Endothelial cell of umbilical vein (primary cell): ENCODE measurements at regions not wholly inside any gene's neighbourhood (a gene's known extent, or its start where the extent isn't known, plus 50 kb on each side); places are given as distances from the start of the nearest gene placed in this dataset.

Source experiments
- CTCF ChIP-seq, 2 donors: IDR thresholded peaks; 1 replicate in 1 of 2; 2 replicates in 1 of 2; pipeline ENCODE4 v1.5.1; 2011; ENCODE audit warnings: low read length in 2 of 2, mild to moderate bottlenecking in 2 of 2, moderate library complexity in 2 of 2, control low read depth in 1 of 2, inconsistent platforms in 1 of 2, low read depth in 1 of 2; ENCODE audit not compliant: insufficient read depth in 1 of 2; ENCODE audit errors: extremely low read depth in 1 of 2
- EZH2 ChIP-seq: IDR thresholded peaks from 2 replicates; pipeline ENCODE4 v1.6.1; 2012; ENCODE audit warnings: borderline replicate concordance, low read depth, mild to moderate bottlenecking, moderate library complexity, low read length, inconsistent platforms; ENCODE audit not compliant: severe bottlenecking
- POLR2A ChIP-seq: IDR thresholded peaks from 2 replicates; pipeline ENCODE4 v1.6.1; 2012; ENCODE audit warnings: low read depth, mild to moderate bottlenecking, control low read depth, low read length

- no peak for TF ChIP-seq CTCF (IDR thresholded peaks at IDR 0.05; ENCODE audit: extremely low read depth in 1 of 2, insufficient read depth in 1 of 2, low read depth in 1 of 2, low read length in 2 of 2)
- no peak for TF ChIP-seq EZH2
- no peak for TF ChIP-seq POLR2A
Measured at GRCh38 chr5:98722188-98722587, 51.3 kb upstream of the RGMB start.
